ENCODE measurements at regions not wholly inside any gene's neighbourhood (a gene's known extent, or its start where the extent isn't known, plus 50 kb on each side); places are given as distances from the start of the nearest gene placed in this dataset.

DNA sequence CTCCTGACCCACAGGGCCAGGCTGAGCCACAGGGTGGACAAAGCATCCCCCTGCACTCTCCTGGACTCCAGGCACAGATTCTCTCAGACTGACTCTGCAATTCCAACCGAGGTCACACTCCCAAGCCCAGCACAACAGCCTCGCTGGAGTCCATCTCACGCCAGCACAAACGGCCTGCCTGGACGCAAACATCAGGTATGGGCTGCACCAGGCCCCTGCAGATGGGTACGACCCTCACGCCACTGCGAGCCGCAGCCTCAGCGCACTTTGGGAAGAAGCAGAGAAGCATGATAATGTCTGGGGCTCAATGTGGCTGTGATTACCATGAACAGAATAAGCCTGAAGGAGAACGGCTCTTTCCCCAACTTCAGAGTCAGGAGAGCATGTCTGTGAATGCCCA is 66.4 kb upstream of the CFAP46 start:
- H2AFZ ChIP-seq (ENCODE audit: low read length), result peak overlapping the region; percentile 67
- H3K9me3 ChIP-seq (replicated peaks in 1 of 2; ENCODE audit: control insufficient read depth in 2 of 2, insufficient read depth in 1 of 2, low read depth in 1 of 2, low read length in 2 of 2), result peaks cover 0 to 3% of the 10 kb centered on the region in 2 donors
- H4K91ac ChIP-seq (ENCODE audit: low read depth, low read length, poor library complexity), result no peak overlapping the region
- peak overlapping the region; percentile 3 for H3K23ac ChIP-seq (ENCODE audit: low read depth, low read length, poor library complexity)
- no peaks in the 10 kb centered on the region for H3K36me3 ChIP-seq (replicated peaks in 1 of 2; ENCODE audit: control insufficient read depth in 2 of 2, insufficient read depth in 2 of 2, low read length in 2 of 2)
- no peak overlapping the region for H3K4me2 ChIP-seq (ENCODE audit: insufficient read depth, low read length, poor library complexity, severe bottlenecking)
- DNase-seq (ENCODE audit: low spot score), result no peak
- H3K79me1 ChIP-seq (ENCODE audit: low read depth, low read length), result no peaks in the 10 kb centered on the region
- no peak overlapping the region for H2BK5ac ChIP-seq (ENCODE audit: low read length)
- no peak overlapping the region for H3K4me3 ChIP-seq (ENCODE audit: low read length in 2 of 2)
- H2BK120ac ChIP-seq (ENCODE audit: low read depth, low read length), result no peak overlapping the region
- H2BK12ac ChIP-seq (ENCODE audit: low read length), result no peak overlapping the region
- no peak overlapping the region for H2BK15ac ChIP-seq (ENCODE audit: low read length)
- peaks cover 3 to 9% of the 10 kb centered on the region in 2 donors for H3K4me1 ChIP-seq (ENCODE audit: control insufficient read depth in 2 of 2, insufficient read depth in 1 of 2, low read depth in 1 of 2, low read length in 2 of 2)
- H3K9ac ChIP-seq (ENCODE audit: low read depth, low read length, poor library complexity), result no peak overlapping the region
- peak overlapping the region; percentile 29 for H3K18ac ChIP-seq (ENCODE audit: low read length)
- H3K27me3 ChIP-seq (ENCODE audit: control insufficient read depth in 3 of 3, insufficient read depth in 3 of 3, low read depth in 1 of 3, low read length in 3 of 3), result peaks cover 0 to 12% (median 0%) of the 10 kb centered on the region in 3 experiments
- no peak overlapping the region for H3K14ac ChIP-seq (ENCODE audit: low read length)
- H2AK5ac ChIP-seq (ENCODE audit: low read depth, low read length), result no peak overlapping the region
- WGBS, 2 donors (ENCODE audit: extremely low coverage in 2 of 2, insufficient read length in 2 of 2, insufficient replicate concordance in 1 of 2), result no CpG with 5 or more reads among the region's 11 CpGs
- H3K27ac ChIP-seq (replicated peaks; ENCODE audit: low read length), result no peak overlapping the region
- no peak overlapping the region for H4K8ac ChIP-seq (ENCODE audit: low read depth, low read length)
- no peak overlapping the region for H3K4ac ChIP-seq (ENCODE audit: low read length)

DNA sequence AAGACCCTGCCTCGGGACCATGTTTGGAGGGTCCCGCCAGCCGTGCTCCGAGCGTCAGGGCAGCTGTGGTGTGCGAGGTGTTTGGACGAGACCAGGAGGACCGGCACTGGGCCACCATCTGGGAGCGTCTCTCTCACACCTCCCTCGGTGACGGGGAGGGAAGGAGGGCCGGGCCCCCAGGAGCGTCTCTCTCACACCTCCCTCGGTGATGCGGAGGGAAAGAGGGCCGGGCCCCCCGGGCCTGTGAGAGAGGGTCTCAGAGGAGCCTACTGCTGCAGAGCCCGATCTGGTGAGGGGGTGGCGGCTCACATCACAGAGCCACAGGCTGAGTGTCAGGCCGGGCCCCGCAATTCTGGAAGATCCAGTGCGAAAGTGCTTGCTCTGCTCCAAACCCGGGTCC is 65.8 kb upstream of the CFAP46 start:
- H3K4ac ChIP-seq (ENCODE audit: low read length), result no peak overlapping the region

DNA sequence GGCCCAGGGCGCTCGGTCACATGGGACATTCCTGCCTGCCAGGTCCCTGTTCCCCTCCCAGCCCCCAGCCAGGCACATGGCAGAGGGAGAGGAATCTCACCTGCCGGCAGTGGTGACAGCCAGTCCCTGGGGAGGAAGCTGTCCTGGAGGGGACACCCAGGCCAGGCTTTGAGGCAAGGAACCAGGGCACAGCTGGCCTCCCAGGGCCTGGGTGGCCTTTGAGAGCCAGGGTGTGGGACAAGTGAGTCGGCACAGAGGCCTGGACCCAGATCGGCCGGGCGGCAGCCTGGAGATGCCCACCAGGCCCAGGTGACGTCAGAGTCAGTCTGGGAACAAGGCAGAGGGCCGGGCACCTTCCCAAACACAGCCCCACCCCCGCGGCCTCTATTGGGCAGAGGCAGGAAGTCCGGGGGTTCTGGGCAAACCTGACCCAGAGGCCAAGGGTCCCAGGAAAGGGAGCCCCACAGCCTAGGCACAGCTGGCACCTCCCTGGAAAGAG is 65.0 kb upstream of the CFAP46 start:
- no peaks in the 10 kb centered on the region for H3K36me3 ChIP-seq (replicated peaks in 1 of 2; ENCODE audit: control insufficient read depth in 2 of 2, insufficient read depth in 2 of 2, low read length in 2 of 2)
- no peak overlapping the region for H3K14ac ChIP-seq (ENCODE audit: low read length)
- H4K91ac ChIP-seq (ENCODE audit: low read depth, low read length, poor library complexity), result no peak overlapping the region
- H2AFZ ChIP-seq (ENCODE audit: low read length), result no peak overlapping the region
- H2BK5ac ChIP-seq (ENCODE audit: low read length), result no peak overlapping the region
- H3K23ac ChIP-seq (ENCODE audit: low read depth, low read length, poor library complexity), result peak overlapping the region; percentile 10
- H3K27ac ChIP-seq (replicated peaks; ENCODE audit: low read length), result no peak overlapping the region
- peaks cover 0 to 12% (median 0%) of the 10 kb centered on the region in 3 experiments for H3K27me3 ChIP-seq (ENCODE audit: control insufficient read depth in 3 of 3, insufficient read depth in 3 of 3, low read depth in 1 of 3, low read length in 3 of 3)
- no peak overlapping the region for H4K8ac ChIP-seq (ENCODE audit: low read depth, low read length)
- H3K9ac ChIP-seq (ENCODE audit: low read depth, low read length, poor library complexity), result no peak overlapping the region
- H3K9me3 ChIP-seq (replicated peaks in 1 of 2; ENCODE audit: control insufficient read depth in 2 of 2, insufficient read depth in 1 of 2, low read depth in 1 of 2, low read length in 2 of 2), result peaks cover 0 to 3% of the 10 kb centered on the region in 2 donors
- peak overlapping the region; percentile 82 for H2AK5ac ChIP-seq (ENCODE audit: low read depth, low read length)
- peak overlapping the region; percentile 86 for H3K18ac ChIP-seq (ENCODE audit: low read length)
- peak overlapping the region; percentile 76 for H2BK12ac ChIP-seq (ENCODE audit: low read length)
- no peak overlapping the region for H2BK15ac ChIP-seq (ENCODE audit: low read length)
- DNase-seq (ENCODE audit: low spot score), result no peak
- H3K4me2 ChIP-seq (ENCODE audit: insufficient read depth, low read length, poor library complexity, severe bottlenecking), result no peak overlapping the region
- no CpG with 5 or more reads among the region's 12 CpGs for WGBS, 2 donors (ENCODE audit: extremely low coverage in 2 of 2, insufficient read length in 2 of 2, insufficient replicate concordance in 1 of 2)
- no peak overlapping the region for H3K4ac ChIP-seq (ENCODE audit: low read length)
- H3K4me3 ChIP-seq (ENCODE audit: low read length in 2 of 2), result no peak overlapping the region
- no peak overlapping the region for H2BK120ac ChIP-seq (ENCODE audit: low read depth, low read length)
- peaks cover 3 to 9% of the 10 kb centered on the region in 2 donors for H3K4me1 ChIP-seq (ENCODE audit: control insufficient read depth in 2 of 2, insufficient read depth in 1 of 2, low read depth in 1 of 2, low read length in 2 of 2)
- no peaks in the 10 kb centered on the region for H3K79me1 ChIP-seq (ENCODE audit: low read depth, low read length)

More for the DNA sequence above, 65.8 kb upstream of the CFAP46 start:
- no CpG with 5 or more reads among the region's 23 CpGs for WGBS, 2 donors (ENCODE audit: extremely low coverage in 2 of 2, insufficient read length in 2 of 2, insufficient replicate concordance in 1 of 2)
- Histone ChIP-seq H3K27me3 (ENCODE audit: control insufficient read depth in 3 of 3, insufficient read depth in 3 of 3, low read depth in 1 of 3, low read length in 3 of 3) (peaks cover 0 to 12% (median 0%) of the 10 kb centered on the region in 3 experiments), H2AK5ac (ENCODE audit: low read depth, low read length) (no peak overlapping the region), H4K8ac (ENCODE audit: low read depth, low read length) (no peak overlapping the region), H2AFZ (ENCODE audit: low read length) (no peak overlapping the region), H3K9me3 (replicated peaks in 1 of 2; ENCODE audit: control insufficient read depth in 2 of 2, insufficient read depth in 1 of 2, low read depth in 1 of 2, low read length in 2 of 2) (peaks cover 0 to 3% of the 10 kb centered on the region in 2 donors), H3K4me3 (ENCODE audit: low read length in 2 of 2) (no peak overlapping the region), H2BK5ac (ENCODE audit: low read length) (no peak overlapping the region), H3K23ac (ENCODE audit: low read depth, low read length, poor library complexity) (no peak overlapping the region), H4K91ac (ENCODE audit: low read depth, low read length, poor library complexity) (no peak overlapping the region), H3K27ac (replicated peaks; ENCODE audit: low read length) (no peak overlapping the region), H2BK12ac (ENCODE audit: low read length) (no peak overlapping the region), H3K4me2 (ENCODE audit: insufficient read depth, low read length, poor library complexity, severe bottlenecking) (no peak overlapping the region), H3K79me1 (ENCODE audit: low read depth, low read length) (no peaks in the 10 kb centered on the region), H3K14ac (ENCODE audit: low read length) (no peak overlapping the region), H3K18ac (ENCODE audit: low read length) (no peak overlapping the region), H3K9ac (ENCODE audit: low read depth, low read length, poor library complexity) (no peak overlapping the region), H3K4me1 (ENCODE audit: control insufficient read depth in 2 of 2, insufficient read depth in 1 of 2, low read depth in 1 of 2, low read length in 2 of 2) (peaks cover 3 to 9% of the 10 kb centered on the region in 2 donors), H2BK120ac (ENCODE audit: low read depth, low read length) (no peak overlapping the region), H2BK15ac (ENCODE audit: low read length) (no peak overlapping the region), H3K36me3 (replicated peaks in 1 of 2; ENCODE audit: control insufficient read depth in 2 of 2, insufficient read depth in 2 of 2, low read length in 2 of 2) (no peaks in the 10 kb centered on the region)
- DNase-seq (ENCODE audit: low spot score), result no peak

GRCh38 chr10:133006806-133007205 is 64.4 kb upstream of the CFAP46 start:
- Histone ChIP-seq H2AFZ (ENCODE audit: low read length) (no peak overlapping the region), H3K23ac (ENCODE audit: low read depth, low read length, poor library complexity) (no peak overlapping the region), H3K4me2 (ENCODE audit: insufficient read depth, low read length, poor library complexity, severe bottlenecking) (no peak overlapping the region), H2AK5ac (ENCODE audit: low read depth, low read length) (peak overlapping the region; percentile 10), H3K4me1 (ENCODE audit: control insufficient read depth in 2 of 2, insufficient read depth in 1 of 2, low read depth in 1 of 2, low read length in 2 of 2) (peaks cover 3 to 9% of the 10 kb centered on the region in 2 donors), H3K27me3 (ENCODE audit: control insufficient read depth in 3 of 3, insufficient read depth in 3 of 3, low read depth in 1 of 3, low read length in 3 of 3) (peaks cover 0 to 13% (median 0%) of the 10 kb centered on the region in 3 experiments), H3K79me1 (ENCODE audit: low read depth, low read length) (no peaks in the 10 kb centered on the region), H3K9ac (ENCODE audit: low read depth, low read length, poor library complexity) (no peak overlapping the region), H3K18ac (ENCODE audit: low read length) (no peak overlapping the region), H2BK12ac (ENCODE audit: low read length) (peak overlapping the region; percentile 80), H2BK120ac (ENCODE audit: low read depth, low read length) (no peak overlapping the region), H3K4ac (ENCODE audit: low read length) (no peak overlapping the region), H2BK15ac (ENCODE audit: low read length) (no peak overlapping the region), H3K27ac (replicated peaks; ENCODE audit: low read length) (no peak overlapping the region), H3K14ac (ENCODE audit: low read length) (no peak overlapping the region), H3K4me3 (ENCODE audit: low read length in 2 of 2) (peak overlapping the region in 1 of 2 donors; percentile 32), H2BK5ac (ENCODE audit: low read length) (no peak overlapping the region), H4K8ac (ENCODE audit: low read depth, low read length) (no peak overlapping the region), H3K9me3 (replicated peaks in 1 of 2; ENCODE audit: control insufficient read depth in 2 of 2, insufficient read depth in 1 of 2, low read depth in 1 of 2, low read length in 2 of 2) (peaks cover 0 to 3% of the 10 kb centered on the region in 2 donors), H4K91ac (ENCODE audit: low read depth, low read length, poor library complexity) (no peak overlapping the region), H3K36me3 (replicated peaks in 1 of 2; ENCODE audit: control insufficient read depth in 2 of 2, insufficient read depth in 2 of 2, low read length in 2 of 2) (no peaks in the 10 kb centered on the region)
- no CpG with 5 or more reads among the region's 18 CpGs for WGBS, 2 donors (ENCODE audit: extremely low coverage in 2 of 2, insufficient read length in 2 of 2, insufficient replicate concordance in 1 of 2)
- no peak for DNase-seq (ENCODE audit: low spot score)

Data from neuronal stem cell (in vitro differentiated cells).